ENCODE measurements at regions not wholly inside any gene's neighbourhood (a gene's known extent, or its start where the extent isn't known, plus 50 kb on each side); places are given as distances from the start of the nearest gene placed in this dataset.

DNA sequence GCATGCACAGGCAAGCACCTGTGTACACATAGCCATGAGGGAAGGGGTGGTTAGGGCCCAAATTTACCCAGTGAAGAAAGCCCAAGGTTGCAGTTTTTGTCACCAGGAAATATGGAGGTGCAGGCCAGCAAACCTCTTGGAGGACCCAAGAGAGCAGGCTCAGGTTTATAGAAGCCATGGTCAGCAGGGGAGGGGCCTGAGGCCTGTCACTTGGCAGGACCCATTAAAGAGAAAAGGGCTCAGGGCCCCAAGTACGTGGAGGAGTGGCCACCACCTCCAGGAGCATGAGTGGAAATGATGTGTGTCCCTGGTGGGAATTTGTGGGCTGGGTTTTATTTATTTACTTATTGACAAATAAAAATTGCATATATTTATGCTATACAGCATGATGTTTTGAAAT is 192.9 kb downstream of the HAUS1 start:
- no peak for TF ChIP-seq CTCF (IDR thresholded peaks at IDR 0.05; ENCODE audit: poor library complexity, severe bottlenecking)
- TF ChIP-seq POLR2AphosphoS5 (IDR thresholded peaks at IDR 0.05), result no peak
- TF ChIP-seq EP300 (conservative IDR thresholded peaks at IDR 0.05; ENCODE audit: poor library complexity, severe bottlenecking), result no peak
- TF ChIP-seq EZH2 (IDR thresholded peaks at IDR 0.05; ENCODE audit: borderline replicate concordance, insufficient read depth, low read length, poor library complexity, severe bottlenecking), result no peak
- TF ChIP-seq MXI1 (conservative IDR thresholded peaks at IDR 0.05; ENCODE audit: poor library complexity, severe bottlenecking), result no peak
- TF ChIP-seq TAF1 (IDR thresholded peaks at IDR 0.05; ENCODE audit: low read depth), result no peak
- no peak for TF ChIP-seq REST (IDR thresholded peaks at IDR 0.05; ENCODE audit: borderline replicate concordance)
- no peak for TF ChIP-seq RAD21 (conservative IDR thresholded peaks at IDR 0.05)
- no peak for TF ChIP-seq SMC3 (conservative IDR thresholded peaks at IDR 0.05; ENCODE audit: poor library complexity)

Data from neural cell (in vitro differentiated cells).